ENCODE measurements at regions not wholly inside any gene's neighbourhood (a gene's known extent, or its start where the extent isn't known, plus 50 kb on each side); places are given as distances from the start of the nearest gene placed in this dataset.

DNA sequence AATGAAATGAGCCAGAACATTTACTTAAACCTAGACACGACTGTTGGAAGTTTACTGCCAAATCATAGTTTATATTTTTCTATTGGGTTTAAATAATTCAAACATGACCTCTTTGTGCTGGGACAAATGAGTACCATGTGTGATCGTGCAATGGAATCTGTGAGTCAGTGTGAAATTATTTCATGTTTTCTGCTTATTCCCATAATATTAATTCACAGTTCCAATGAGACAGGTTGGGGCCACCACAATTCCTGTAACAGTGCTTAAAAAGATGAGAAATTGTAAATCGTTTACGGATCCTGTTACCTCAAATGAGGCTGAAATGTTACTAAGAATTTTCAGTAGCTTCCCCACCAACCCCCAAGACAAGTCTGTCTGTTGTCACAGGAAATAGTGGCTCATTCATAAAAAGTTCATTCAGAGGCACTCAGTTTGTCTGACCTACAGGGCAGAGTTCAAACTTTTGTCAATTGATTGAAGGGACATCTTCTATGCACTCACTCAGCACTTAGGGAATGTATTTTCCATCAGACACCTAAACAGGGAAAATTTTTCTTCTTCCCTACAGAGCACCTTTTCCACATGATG lies 563.9 kb upstream of the ADAMTS16 start:
- no peak for TF ChIP-seq POLR2AphosphoS5 (IDR thresholded peaks at IDR 0.05; ENCODE audit: low read depth)
- TF ChIP-seq, protein P1, sequence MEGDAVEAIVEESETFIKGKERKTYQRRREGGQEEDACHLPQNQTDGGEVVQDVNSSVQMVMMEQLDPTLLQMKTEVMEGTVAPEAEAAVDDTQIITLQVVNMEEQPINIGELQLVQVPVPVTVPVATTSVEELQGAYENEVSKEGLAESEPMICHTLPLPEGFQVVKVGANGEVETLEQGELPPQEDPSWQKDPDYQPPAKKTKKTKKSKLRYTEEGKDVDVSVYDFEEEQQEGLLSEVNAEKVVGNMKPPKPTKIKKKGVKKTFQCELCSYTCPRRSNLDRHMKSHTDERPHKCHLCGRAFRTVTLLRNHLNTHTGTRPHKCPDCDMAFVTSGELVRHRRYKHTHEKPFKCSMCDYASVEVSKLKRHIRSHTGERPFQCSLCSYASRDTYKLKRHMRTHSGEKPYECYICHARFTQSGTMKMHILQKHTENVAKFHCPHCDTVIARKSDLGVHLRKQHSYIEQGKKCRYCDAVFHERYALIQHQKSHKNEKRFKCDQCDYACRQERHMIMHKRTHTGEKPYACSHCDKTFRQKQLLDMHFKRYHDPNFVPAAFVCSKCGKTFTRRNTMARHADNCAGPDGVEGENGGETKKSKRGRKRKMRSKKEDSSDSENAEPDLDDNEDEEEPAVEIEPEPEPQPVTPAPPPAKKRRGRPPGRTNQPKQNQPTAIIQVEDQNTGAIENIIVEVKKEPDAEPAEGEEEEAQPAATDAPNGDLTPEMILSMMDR (conservative IDR thresholded peaks at IDR 0.05; ENCODE audit: low read depth in 2 of 2), result no peak
- no peak for TF ChIP-seq NANOG (IDR thresholded peaks at IDR 0.05; ENCODE audit: borderline replicate concordance)

All from GM23338 (cell line).